K562 (cell line): ENCODE measurements at regions not wholly inside any gene's neighbourhood (a gene's known extent, or its start where the extent isn't known, plus 50 kb on each side); places are given as distances from the start of the nearest gene placed in this dataset.

ENCODE experiments used
- ATAC-seq: fragments of 200-7000 bp; cut with Tn5 transposase; 3 replicates; pipeline ENCODE4 v1.9.1; 2020; ENCODE audit warnings: moderate library complexity
- BruUV-seq: library from RNA; stranded (reverse); fragments of 400-500 nt; replicated peaks from 2 replicates; lab custom pipeline; 2021; lab: Mats Ljungman, UMichigan
- CTCF ChIA-PET: fragments of 300-600 bp; formaldehyde crosslinking; extraction: SDS; loops from one replicate; lab custom pipeline; 2021; ENCODE audit warnings: low intra/inter-chr PET ratio; lab: Yijun Ruan, JAX
- POLR2A ChIA-PET: fragments of 300-600, 350-650 bp; sonication (Branson Sonifier 250); formaldehyde crosslinking; extraction: SDS; loops from one replicate; lab custom pipeline; 2021; ENCODE audit warnings: antibody characterized with exemption, inconsistent platforms; lab: Yijun Ruan, JAX
- DNase-seq, 4 experiments: peaks; one replicate each; pipeline versions ENCODE4 v3.0.0 to v3.0.0-alpha.2; 2011 to 2018; ENCODE audit warnings: low spot score in 3 of 4, mixed read lengths in 3 of 4; ENCODE audit errors: extremely low read depth in 1 of 4
- FAIRE-seq: peaks from 2 replicates; lab custom pipeline; 2011; peaks lifted over from hg19 to GRCh38; lab: Jason Lieb, UNC
- H2AFZ ChIP-seq: 2 replicates; pipeline ENCODE4 v1.6.0; 2011; ENCODE audit warnings: low read depth, low read length, control low read depth, inconsistent platforms
- H3K27ac ChIP-seq: fragments of 200-600 bp; 3 replicates; pipeline ENCODE4 v1.8.0; 2011; ENCODE audit warnings: low read depth, mild to moderate bottlenecking, control low read depth, inconsistent platforms, low read length, moderate library complexity, mixed read lengths; ENCODE audit errors: extremely low read depth
- H3K27me3 ChIP-seq, 2 experiments: fragments of 300-600 bp in 1 of 2; 2 replicates in 1 of 2; 3 replicates in 1 of 2; pipeline versions ENCODE4 v1.6.0 to v1.8.0; 2011; ENCODE audit warnings: inconsistent platforms in 2 of 2, low read length in 2 of 2, mild to moderate bottlenecking in 1 of 2, mixed read lengths in 1 of 2, moderate library complexity in 1 of 2; ENCODE audit not compliant: control insufficient read depth in 2 of 2, insufficient read depth in 2 of 2
- H3K36me3 ChIP-seq: fragments of 300-600 bp; 3 replicates; pipeline ENCODE4 v1.8.0; 2011; ENCODE audit warnings: mild to moderate bottlenecking, low read length, inconsistent platforms; ENCODE audit not compliant: control insufficient read depth, insufficient read depth
- H3K4me1 ChIP-seq, 2 experiments: fragments of 200-600 bp in 1 of 2; replicated peaks in 1 of 2; 2 replicates in 1 of 2; 3 replicates in 1 of 2; pipeline versions ENCODE4 v1.5.1 to v1.8.0; 2011; ENCODE audit warnings: inconsistent platforms in 2 of 2, low read length in 2 of 2, mild to moderate bottlenecking in 1 of 2, mixed read lengths in 1 of 2, moderate library complexity in 1 of 2; ENCODE audit not compliant: control insufficient read depth in 2 of 2, insufficient read depth in 2 of 2
- H3K4me2 ChIP-seq: 2 replicates; pipeline ENCODE4 v1.6.1; 2011; ENCODE audit warnings: low read length, control low read depth, inconsistent platforms, mixed read lengths; ENCODE audit not compliant: insufficient read depth
- H3K4me3 ChIP-seq: fragments of 200-600 bp; sonication (generic), shearing (Covaris generic); 2 replicates; pipeline ENCODE4 v1.5.1; 2016; ENCODE audit warnings: control low read depth, inconsistent platforms
- H3K79me2 ChIP-seq: fragments of 200-600 bp; 3 replicates; pipeline ENCODE4 v1.8.0; 2011; ENCODE audit warnings: low read length, inconsistent platforms; ENCODE audit not compliant: control insufficient read depth, insufficient read depth
- H3K9ac ChIP-seq, 2 experiments: 2 replicates each; pipeline versions ENCODE4 v1.6.0 to v1.6.1; 2011; ENCODE audit warnings: low read depth in 2 of 2, low read length in 2 of 2, control low read depth in 1 of 2, inconsistent platforms in 1 of 2, mild to moderate bottlenecking in 1 of 2, mixed read lengths in 1 of 2; ENCODE audit not compliant: insufficient read depth in 1 of 2
- H3K9me1 ChIP-seq: one replicate; pipeline ENCODE4 v1.6.0; 2011; ENCODE audit warnings: inconsistent platforms, mild to moderate bottlenecking, low read length, moderate library complexity; ENCODE audit not compliant: control insufficient read depth, insufficient read depth
- H3K9me3 ChIP-seq: replicated peaks from 2 replicates; pipeline ENCODE4 v1.5.1; 2011; ENCODE audit warnings: low read depth, low read length, inconsistent platforms; ENCODE audit not compliant: control insufficient read depth, insufficient read depth
- H4K20me1 ChIP-seq: replicated peaks from 2 replicates; pipeline ENCODE4 v1.6.1; 2011; ENCODE audit warnings: low read length, inconsistent platforms, mixed read lengths; ENCODE audit not compliant: control insufficient read depth, insufficient read depth
- HEY1 ChIP-seq: fragments of 250-450 bp; sonication (Bioruptor Pico); IDR thresholded peaks from 2 replicates; pipeline ENCODE4 v1.5.0; 2020; ENCODE audit warnings: mild to moderate bottlenecking, moderate library complexity, borderline replicate concordance
- MAFG ChIP-seq: fragments of 450-650 bp; conservative IDR thresholded peaks from 2 replicates; pipeline ENCODE4 v1.6.1; 2016; ENCODE audit warnings: missing genetic modification characterization, missing compliant biosample characterization
- YBX1 ChIP-seq: fragments of 450-650 bp; IDR thresholded peaks from 2 replicates; pipeline ENCODE4 v1.7.1; 2016; ENCODE audit warnings: mild to moderate bottlenecking
- ZNF263 ChIP-seq: sonication (generic); formaldehyde crosslinking; IDR thresholded peaks from 2 replicates; pipeline ENCODE4 v1.8.0; 2022; ENCODE audit warnings: mild to moderate bottlenecking, missing genetic modification reagents, borderline replicate concordance
- ZNF316 ChIP-seq: fragments of 450-650 bp; IDR thresholded peaks from 2 replicates; pipeline ENCODE4 v1.6.1; 2016
- ZNF655 ChIP-seq: fragments of 250-450 bp; sonication (Bioruptor Pico); IDR thresholded peaks from 2 replicates; pipeline ENCODE4 v1.5.0; 2021
- WGBS: fragments of 100-300 bp; shearing (Covaris generic); methylation state at CpG from one replicate; pipeline ENCODE4 v1.1.6; 2016; ENCODE audit warnings: low coverage, mixed read lengths; ENCODE audit not compliant: insufficient coverage; ENCODE audit errors: missing lambda C conversion rate; 5-methylcytosine and 5-hydroxymethylcytosine counted together
- in situ Hi-C: fragments of 300-500 bp; cut with MboI; formaldehyde crosslinking; loops from 4 replicates; pipeline ENCODE4 v1.15.0; 2018; ENCODE audit warnings: inconsistent platforms, mixed read lengths
- intact Hi-C: fragments of 100-400 bp; cut with micrococcal nuclease; formaldehyde crosslinking; loops from 2 replicates; pipeline ENCODE4 v1.14.2; 2022

DNA sequence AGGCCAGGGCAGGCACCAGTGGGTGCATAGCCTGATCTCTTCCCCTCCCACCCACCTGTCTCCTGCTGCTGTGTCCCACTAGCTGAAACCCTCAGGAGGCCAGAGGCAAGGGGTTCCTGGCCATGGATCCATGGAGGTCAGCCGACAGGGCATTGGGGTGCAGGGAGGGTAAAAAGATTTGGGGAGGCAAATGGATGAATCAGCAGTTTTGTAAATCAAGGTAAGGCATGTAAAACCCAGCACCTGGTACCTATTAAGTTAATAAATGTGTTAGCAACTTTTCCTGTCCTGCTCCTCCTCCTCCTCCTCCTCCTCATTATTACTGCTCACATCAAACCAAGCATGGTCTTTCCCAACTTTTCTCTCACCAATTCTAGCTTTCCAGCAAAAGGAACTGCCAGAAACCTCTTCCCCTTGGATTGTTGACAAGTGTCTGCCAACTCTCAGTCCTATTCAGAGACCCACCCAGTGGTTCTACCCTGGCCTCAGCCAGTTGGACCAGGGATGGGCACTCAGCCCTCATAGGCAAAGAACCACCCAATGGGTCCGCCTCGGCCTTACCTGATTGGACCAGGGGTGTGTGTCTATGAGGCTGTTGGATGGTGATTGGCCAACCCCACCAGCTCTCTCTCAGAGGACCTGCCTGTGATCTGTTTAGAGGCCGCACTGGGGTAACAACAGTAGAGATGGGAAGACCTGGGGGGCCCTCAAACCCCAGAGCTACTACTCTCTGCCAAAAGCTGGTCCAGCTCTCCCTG lies 155.7 kb upstream of the GSC start:
- Histone ChIP-seq H2AFZ (no peak overlapping the region), H3K36me3 (no peaks in the 10 kb centered on the region), H3K27ac (no peak overlapping the region), H3K9me1 (no peaks in the 10 kb centered on the region), H3K4me1 (no peaks in the 10 kb centered on the region), H3K27me3 (no peaks in the 10 kb centered on the region), H3K9ac (no peak overlapping the region), H4K20me1 (no peaks in the 10 kb centered on the region), H3K79me2 (no peaks in the 10 kb centered on the region), H3K4me3 (no peak overlapping the region), H3K4me2 (no peak overlapping the region), H3K9me3 (no peaks in the 10 kb centered on the region)
- CTCF ChIA-PET = no interaction called here
- intact Hi-C loops (no loop called here), in situ Hi-C loops (no loop called here)
- BruUV-seq = no TSS peak
- 15% methylated on average over 4 of the region's 4 CpGs for WGBS
- ATAC-seq (no peak), DNase-seq (peak in 1 of 4 experiments; percentile 9), FAIRE-seq (no peak)
- TF ChIP-seq MAFG (tag) = peak; percentile 40; the same call in 1 of the 2 replicates
- TF ChIP-seq ZNF263 (CRISPR knock-in tag) = no peak
- TF ChIP-seq ZNF316 = peak; percentile 38; the same call in 1 of the 2 replicates
- POLR2A ChIA-PET = no interaction called here

GRCh38 chr14:94924189-94924588 lies 154.3 kb upstream of the GSC start:
- no peaks in the 10 kb centered on the region for H3K27me3 ChIP-seq
- no peak for FAIRE-seq
- no peaks in the 10 kb centered on the region for H4K20me1 ChIP-seq
- BruUV-seq = no TSS peak
- H3K27ac ChIP-seq = no peak overlapping the region
- ChIA-PET POLR2A (no interaction called here), CTCF (no interaction called here)
- H3K79me2 ChIP-seq = no peaks in the 10 kb centered on the region
- no peak overlapping the region for H3K9ac ChIP-seq
- ATAC-seq = no peak
- H3K36me3 ChIP-seq = no peaks in the 10 kb centered on the region
- no peak for DNase-seq
- no peak overlapping the region for H3K4me3 ChIP-seq
- H3K4me1 ChIP-seq = no peaks in the 10 kb centered on the region
- no peak overlapping the region for H3K4me2 ChIP-seq
- H3K9me1 ChIP-seq = no peaks in the 10 kb centered on the region
- no peak overlapping the region for H2AFZ ChIP-seq
- 8% methylated on average over 3 of the region's 4 CpGs for WGBS
- in situ Hi-C loops (no loop called here), intact Hi-C loops (no loop called here)
- H3K9me3 ChIP-seq = no peaks in the 10 kb centered on the region
- no peak for TF ChIP-seq ZNF655 (CRISPR knock-in tag)
- no peak for TF ChIP-seq HEY1 (CRISPR knock-in tag)
- TF ChIP-seq YBX1 = no peak
